GM12801 (cell line): ENCODE measurements at regions not wholly inside any gene's neighbourhood (a gene's known extent, or its start where the extent isn't known, plus 50 kb on each side); places are given as distances from the start of the nearest gene placed in this dataset.

Experiments used
- TF ChIP-seq, protein P1 (sequence below): IDR thresholded peaks from one replicate; pipeline ENCODE4 v1.5.1; 2011; ENCODE audit warnings: control low read depth; ENCODE audit not compliant: insufficient read length; ENCODE audit errors: extremely low read depth

DNA sequence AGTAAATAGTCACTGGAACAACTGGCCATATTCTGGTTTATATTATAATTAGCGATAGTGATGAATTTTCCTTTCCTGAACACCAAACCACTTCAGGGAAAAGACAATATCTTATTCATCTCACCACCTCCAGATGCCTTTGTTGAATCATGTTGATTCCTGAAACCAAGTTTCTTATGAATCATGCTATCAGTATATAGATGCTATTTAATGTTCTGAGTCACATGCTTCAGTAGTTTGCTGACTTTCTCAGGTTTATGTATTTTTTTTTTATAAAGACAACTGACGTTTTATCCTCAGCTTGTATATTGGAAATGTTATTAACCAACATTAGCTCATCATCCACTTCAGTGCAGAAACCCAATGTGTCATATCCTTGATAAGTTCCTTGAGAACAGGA is 710.2 kb upstream of the POU3F2 start:
- TF ChIP-seq, protein P1, sequence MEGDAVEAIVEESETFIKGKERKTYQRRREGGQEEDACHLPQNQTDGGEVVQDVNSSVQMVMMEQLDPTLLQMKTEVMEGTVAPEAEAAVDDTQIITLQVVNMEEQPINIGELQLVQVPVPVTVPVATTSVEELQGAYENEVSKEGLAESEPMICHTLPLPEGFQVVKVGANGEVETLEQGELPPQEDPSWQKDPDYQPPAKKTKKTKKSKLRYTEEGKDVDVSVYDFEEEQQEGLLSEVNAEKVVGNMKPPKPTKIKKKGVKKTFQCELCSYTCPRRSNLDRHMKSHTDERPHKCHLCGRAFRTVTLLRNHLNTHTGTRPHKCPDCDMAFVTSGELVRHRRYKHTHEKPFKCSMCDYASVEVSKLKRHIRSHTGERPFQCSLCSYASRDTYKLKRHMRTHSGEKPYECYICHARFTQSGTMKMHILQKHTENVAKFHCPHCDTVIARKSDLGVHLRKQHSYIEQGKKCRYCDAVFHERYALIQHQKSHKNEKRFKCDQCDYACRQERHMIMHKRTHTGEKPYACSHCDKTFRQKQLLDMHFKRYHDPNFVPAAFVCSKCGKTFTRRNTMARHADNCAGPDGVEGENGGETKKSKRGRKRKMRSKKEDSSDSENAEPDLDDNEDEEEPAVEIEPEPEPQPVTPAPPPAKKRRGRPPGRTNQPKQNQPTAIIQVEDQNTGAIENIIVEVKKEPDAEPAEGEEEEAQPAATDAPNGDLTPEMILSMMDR, result no peak

DNA sequence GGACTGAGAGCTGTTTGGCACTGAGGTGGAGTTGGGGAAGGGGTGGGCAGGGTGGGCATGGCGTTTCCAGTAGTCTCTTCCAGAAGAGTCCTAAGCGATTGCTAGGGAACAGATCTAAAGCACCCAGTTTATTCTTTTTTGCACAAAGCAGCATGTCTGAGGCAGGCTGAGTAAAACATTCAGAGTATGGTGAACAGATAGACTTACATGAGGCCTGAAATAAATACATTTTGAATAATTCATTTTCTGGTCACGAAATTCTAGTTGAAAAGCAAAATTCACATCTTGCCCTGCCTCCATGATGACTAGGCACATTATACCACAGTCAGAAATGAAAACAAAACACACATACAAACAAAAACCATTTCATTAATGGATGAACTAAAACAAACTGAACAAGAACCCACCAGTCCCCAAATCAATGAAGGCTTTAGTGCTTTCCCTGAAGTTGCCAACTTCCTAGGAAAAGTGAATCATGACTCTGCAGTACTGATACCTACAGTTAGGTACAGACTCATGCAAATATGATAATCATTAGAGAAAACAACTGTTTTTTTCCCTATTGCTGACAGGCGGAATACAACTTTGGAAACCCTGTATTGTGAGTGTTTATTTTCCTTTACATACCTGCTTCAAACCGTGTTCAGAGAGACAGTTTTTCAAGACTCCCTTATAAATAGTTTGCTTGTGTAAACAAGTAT is 702.9 kb upstream of the POU3F2 start:
- TF ChIP-seq, protein P1, result no peak

DNA sequence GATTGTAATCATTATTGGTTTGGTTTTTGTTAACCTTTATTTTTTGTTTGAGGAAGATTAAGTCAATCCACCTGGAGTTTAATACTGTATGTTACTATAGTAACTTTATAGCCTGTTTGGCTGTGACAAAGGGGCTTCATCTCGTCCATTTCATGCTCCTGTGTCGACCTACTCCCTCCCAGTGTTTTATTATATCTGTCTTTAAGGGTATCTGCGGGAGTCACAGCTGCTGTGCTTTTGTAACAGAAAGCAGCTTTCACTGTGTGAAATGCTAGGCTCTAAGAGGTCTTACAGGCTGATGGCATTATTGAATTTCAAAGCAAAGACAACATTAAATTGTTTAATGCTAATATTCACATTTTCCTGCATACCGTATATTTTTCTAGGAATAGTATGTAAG is 698.0 kb upstream of the POU3F2 start:
- TF ChIP-seq, protein P1, result no peak

DNA sequence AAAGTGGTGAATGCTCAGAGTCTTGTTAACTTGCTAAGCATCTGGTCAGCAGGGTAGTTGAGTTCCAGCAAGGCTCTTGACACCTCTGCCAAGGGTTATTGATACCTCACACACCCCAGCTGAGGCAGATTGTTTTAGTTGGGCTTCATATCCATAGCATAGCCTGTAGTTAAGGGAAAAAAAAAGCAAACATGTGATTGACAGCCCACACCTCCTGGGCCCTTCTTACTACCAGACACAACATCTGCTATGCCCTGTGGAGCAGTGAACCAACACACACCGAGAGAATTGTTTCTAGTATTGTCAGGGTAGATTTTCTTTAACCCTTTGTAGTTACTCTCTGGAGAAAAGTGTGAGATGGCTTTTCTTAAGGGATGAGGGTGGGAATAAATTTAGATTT is 697.0 kb upstream of the POU3F2 start:
- TF ChIP-seq, protein P1, result no peak

DNA sequence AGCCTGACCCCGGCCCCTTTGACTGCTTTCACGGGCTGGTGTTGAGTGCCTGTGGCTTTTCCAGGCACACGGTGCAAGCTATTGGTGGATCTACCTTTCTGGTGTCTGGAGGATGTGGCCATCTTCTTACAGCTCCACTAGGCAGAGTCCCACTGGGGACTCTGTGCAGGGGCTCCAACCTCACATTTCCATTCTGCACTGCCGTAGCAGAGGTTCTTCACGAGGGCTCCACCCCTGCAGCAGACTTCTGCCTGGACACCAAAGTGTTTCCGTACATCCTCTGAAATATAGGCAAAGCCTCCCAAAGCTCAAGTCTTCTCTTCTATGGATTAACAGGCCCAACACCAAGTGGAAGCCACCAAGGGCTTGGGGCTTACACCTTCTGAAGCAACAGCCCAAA is 691.5 kb upstream of the POU3F2 start:
- TF ChIP-seq, protein P1, result no peak

DNA sequence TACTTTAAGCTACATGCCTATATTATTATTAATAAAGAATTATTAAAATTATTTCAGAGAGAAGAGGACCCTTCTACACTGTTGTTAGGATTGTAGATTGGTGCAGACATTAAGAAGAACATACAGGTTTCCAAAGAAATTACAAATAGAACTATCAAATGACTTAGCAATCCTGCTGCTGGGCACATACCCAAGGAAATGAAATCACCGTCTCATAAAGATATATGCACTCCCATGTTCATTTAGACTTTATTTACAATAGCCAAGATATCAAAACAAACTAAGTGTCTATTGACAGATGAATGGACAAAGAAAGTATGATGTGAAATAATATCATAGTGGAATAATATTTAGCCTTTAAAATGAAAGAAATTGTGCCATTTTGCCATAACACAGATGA is 687.7 kb upstream of the POU3F2 start:
- TF ChIP-seq, protein P1, result no peak

DNA sequence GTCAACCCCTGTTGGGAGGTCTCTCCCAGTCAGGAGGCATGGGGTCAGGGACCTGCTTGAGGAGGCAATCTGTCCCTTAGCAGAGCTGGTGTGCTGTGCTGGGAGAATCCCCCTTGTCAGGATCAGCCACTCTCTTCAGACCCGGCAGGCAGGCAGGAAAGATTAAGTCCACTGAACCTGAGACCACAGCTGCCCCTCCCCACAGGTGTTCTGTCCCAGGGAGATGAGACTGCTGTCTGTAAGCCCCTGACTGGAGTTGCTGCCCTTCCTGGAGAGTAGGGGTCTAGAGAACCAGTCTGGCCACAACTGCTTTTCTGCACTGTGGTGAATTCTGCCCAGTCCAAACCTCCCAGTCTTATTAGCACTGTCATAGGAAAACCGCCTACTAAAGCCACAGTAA is 677.8 kb upstream of the POU3F2 start:
- TF ChIP-seq, protein P1, result no peak
